Neural progenitor cell (in vitro differentiated cells): ENCODE measurements at regions not wholly inside any gene's neighbourhood (a gene's known extent, or its start where the extent isn't known, plus 50 kb on each side); places are given as distances from the start of the nearest gene placed in this dataset.

Source experiments
- EZH2 ChIP-seq: fragments of 200-600 bp; sonication (generic); IDR thresholded peaks from 2 replicates; pipeline ENCODE4 v1.6.1; 2017; ENCODE audit warnings: antibody characterized with exemption, mild to moderate bottlenecking, moderate library complexity
- EZH2phosphoT487 ChIP-seq: fragments of 200-600 bp; sonication (generic); IDR thresholded peaks from 2 replicates; pipeline ENCODE4 v1.6.1; 2017; ENCODE audit warnings: antibody characterized with exemption
- TF ChIP-seq, protein P1 (sequence below): fragments of 200-600 bp; sonication (generic); IDR thresholded peaks from 2 replicates; pipeline ENCODE4 v1.5.1; 2017; ENCODE audit warnings: antibody characterized with exemption, mild to moderate bottlenecking

DNA sequence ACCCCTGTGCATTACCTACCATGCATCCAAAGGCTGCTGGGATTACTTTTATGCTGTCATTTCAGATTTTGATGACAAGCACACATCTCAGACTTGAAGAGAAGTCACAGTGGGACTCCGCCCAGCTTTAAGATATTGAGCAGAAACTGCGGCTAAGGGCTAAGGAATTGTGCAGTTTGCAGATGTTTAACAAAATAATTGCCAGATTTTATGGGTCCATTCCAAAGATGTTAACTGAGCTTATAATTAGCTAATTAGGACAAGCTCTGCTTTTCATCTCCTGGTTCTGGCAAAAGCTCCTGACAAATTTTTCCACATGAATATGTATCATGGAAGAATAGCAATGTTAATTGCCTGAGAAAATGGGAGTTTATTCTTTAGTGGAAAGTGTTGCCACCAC, 344.4 kb upstream of the ATXN7L3B start:
- TF ChIP-seq, protein P1, sequence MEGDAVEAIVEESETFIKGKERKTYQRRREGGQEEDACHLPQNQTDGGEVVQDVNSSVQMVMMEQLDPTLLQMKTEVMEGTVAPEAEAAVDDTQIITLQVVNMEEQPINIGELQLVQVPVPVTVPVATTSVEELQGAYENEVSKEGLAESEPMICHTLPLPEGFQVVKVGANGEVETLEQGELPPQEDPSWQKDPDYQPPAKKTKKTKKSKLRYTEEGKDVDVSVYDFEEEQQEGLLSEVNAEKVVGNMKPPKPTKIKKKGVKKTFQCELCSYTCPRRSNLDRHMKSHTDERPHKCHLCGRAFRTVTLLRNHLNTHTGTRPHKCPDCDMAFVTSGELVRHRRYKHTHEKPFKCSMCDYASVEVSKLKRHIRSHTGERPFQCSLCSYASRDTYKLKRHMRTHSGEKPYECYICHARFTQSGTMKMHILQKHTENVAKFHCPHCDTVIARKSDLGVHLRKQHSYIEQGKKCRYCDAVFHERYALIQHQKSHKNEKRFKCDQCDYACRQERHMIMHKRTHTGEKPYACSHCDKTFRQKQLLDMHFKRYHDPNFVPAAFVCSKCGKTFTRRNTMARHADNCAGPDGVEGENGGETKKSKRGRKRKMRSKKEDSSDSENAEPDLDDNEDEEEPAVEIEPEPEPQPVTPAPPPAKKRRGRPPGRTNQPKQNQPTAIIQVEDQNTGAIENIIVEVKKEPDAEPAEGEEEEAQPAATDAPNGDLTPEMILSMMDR = no peak
- no peak for TF ChIP-seq EZH2
- TF ChIP-seq EZH2phosphoT487 = no peak
